GM12878 (cell line): ENCODE measurements at regions not wholly inside any gene's neighbourhood (a gene's known extent, or its start where the extent isn't known, plus 50 kb on each side); places are given as distances from the start of the nearest gene placed in this dataset.

Experiments
- ATAC-seq: fragments of 200-7000 bp; cut with Tn5 transposase; 3 replicates; pipeline ENCODE4 v1.9.1; 2020; ENCODE audit warnings: mild to moderate bottlenecking, moderate library complexity
- BruUV-seq: library from RNA; stranded (reverse); fragments of 400-500 nt; replicated peaks from 2 replicates; lab custom pipeline; 2021; lab: Mats Ljungman, UMichigan
- CTCF ChIA-PET: fragments of 300-600 bp; sonication (Branson Sonifier 250); formaldehyde crosslinking; extraction: SDS; loops from one replicate; lab custom pipeline; 2021; ENCODE audit warnings: inconsistent platforms; lab: Yijun Ruan, JAX
- POLR2A ChIA-PET: fragments of 350-600 bp; formaldehyde crosslinking; extraction: SDS; loops from one replicate; lab custom pipeline; 2021; ENCODE audit warnings: inconsistent platforms; lab: Charles Lee
- RAD21 ChIA-PET: fragments of 300-600 bp; sonication (Branson Sonifier 250); formaldehyde crosslinking; loops from one replicate; lab custom pipeline; 2023; ENCODE audit warnings: antibody characterized with exemption; ENCODE audit not compliant: unreplicated experiment; lab: Charles Lee
- SMC1A ChIA-PET: fragments of 300-600 bp; sonication (Branson Sonifier 250); formaldehyde crosslinking; loops from one replicate; lab custom pipeline; 2023; ENCODE audit not compliant: unreplicated experiment, uncharacterized antibody; lab: Charles Lee
- DNase-seq: peaks from one replicate; pipeline ENCODE4 v3.0.0-alpha.2; 2011; ENCODE audit warnings: low read depth, low spot score
- FAIRE-seq: peaks from 3 replicates; lab custom pipeline; 2011; peaks lifted over from hg19 to GRCh38; lab: Jason Lieb, UNC
- H2AFZ ChIP-seq: 2 replicates; pipeline ENCODE4 v1.6.0; 2011; ENCODE audit warnings: low read depth, low read length, control low read depth; ENCODE audit not compliant: control insufficient read depth
- H3K27ac ChIP-seq: 2 replicates; pipeline ENCODE4 v1.5.1; 2011; ENCODE audit warnings: control low read depth; ENCODE audit not compliant: control insufficient read depth, insufficient read depth
- H3K27me3 ChIP-seq, 2 experiments: replicated peaks in 1 of 2; 2 replicates each; pipeline versions ENCODE4 v1.6.0 to v1.6.1; 2011; ENCODE audit warnings: low read length in 1 of 2; ENCODE audit not compliant: control insufficient read depth in 2 of 2, insufficient read depth in 2 of 2
- H3K36me3 ChIP-seq, 2 experiments: 2 replicates each; pipeline ENCODE4 v1.5.1; 2011; ENCODE audit warnings: low read length in 1 of 2; ENCODE audit not compliant: control insufficient read depth in 2 of 2, insufficient read depth in 2 of 2
- H3K4me1 ChIP-seq: 2 replicates; pipeline ENCODE4 v1.6.1; 2011; ENCODE audit warnings: mild to moderate bottlenecking, low read length, moderate library complexity, mixed read lengths; ENCODE audit not compliant: control insufficient read depth, insufficient read depth
- H3K4me2 ChIP-seq: 2 replicates; pipeline ENCODE4 v1.6.0; 2011; ENCODE audit warnings: control low read depth; ENCODE audit not compliant: control insufficient read depth, insufficient read depth
- H3K4me3 ChIP-seq: fragments of 200-600 bp; sonication (generic); 2 replicates; pipeline ENCODE4 v1.5.1; 2016
- H3K79me2 ChIP-seq: 2 replicates; pipeline ENCODE4 v1.6.0; 2011; ENCODE audit warnings: low read length; ENCODE audit not compliant: control insufficient read depth, insufficient read depth
- H3K9ac ChIP-seq: 2 replicates; pipeline ENCODE4 v1.8.0; 2011; ENCODE audit warnings: low read length, control low read depth, mixed read lengths; ENCODE audit not compliant: control insufficient read depth, insufficient read depth
- H3K9me3 ChIP-seq: replicated peaks from 3 replicates; pipeline ENCODE4 v1.5.1; 2011; ENCODE audit warnings: mild to moderate bottlenecking, low read length; ENCODE audit not compliant: control insufficient read depth, insufficient read depth
- H4K20me1 ChIP-seq: 2 replicates; pipeline ENCODE4 v1.6.0; 2011; ENCODE audit not compliant: control insufficient read depth, insufficient read depth
- BHLHE40 ChIP-seq, 2 experiments: fragments of 450-650 bp in 1 of 2; IDR thresholded peaks; 2 replicates each; pipeline ENCODE4 v1.6.1; 2011 to 2017; ENCODE audit warnings: low read depth in 2 of 2, borderline replicate concordance in 1 of 2, improper control_type of control experiment in 1 of 2, low read length in 1 of 2, mild to moderate bottlenecking in 1 of 2
- CHD2 ChIP-seq: IDR thresholded peaks from 2 replicates; pipeline ENCODE4 v1.6.1; 2011; ENCODE audit warnings: low read depth, low read length, improper control_type of control experiment, borderline replicate concordance
- FOXK2 ChIP-seq: fragments of 450-650 bp; IDR thresholded peaks from 2 replicates; pipeline ENCODE4 v1.6.1; 2017; ENCODE audit warnings: mild to moderate bottlenecking, moderate library complexity
- HDAC6 ChIP-seq: fragments of 200-600 bp; sonication (generic); IDR thresholded peaks from one replicate; pipeline ENCODE4 v1.8.0; 2017; ENCODE audit warnings: antibody characterized with exemption; ENCODE audit not compliant: unreplicated experiment
- JUNB ChIP-seq: IDR thresholded peaks from 2 replicates; pipeline ENCODE4 v1.6.1; 2016; ENCODE audit warnings: antibody characterized with exemption, mild to moderate bottlenecking
- MYB ChIP-seq: fragments of 150-350 bp; IDR thresholded peaks from 2 replicates; pipeline ENCODE4 v1.6.1; 2014; ENCODE audit warnings: mild to moderate bottlenecking, low read depth, low read length, borderline replicate concordance
- PKNOX1 ChIP-seq: fragments of 450-650 bp; IDR thresholded peaks from 2 replicates; pipeline ENCODE4 v1.6.1; 2016; ENCODE audit warnings: mild to moderate bottlenecking
- SIN3A ChIP-seq: IDR thresholded peaks from 2 replicates; pipeline ENCODE4 v1.6.1; 2012; ENCODE audit warnings: low read depth, low read length, improper control_type of control experiment
- TAF1 ChIP-seq: IDR thresholded peaks from 2 replicates; pipeline ENCODE4 v1.6.1; 2011; ENCODE audit warnings: mild to moderate bottlenecking, low read depth, low read length, borderline replicate concordance
- TCF3 ChIP-seq: IDR thresholded peaks from 2 replicates; pipeline ENCODE4 v1.6.1; 2012; ENCODE audit warnings: low read depth, mild to moderate bottlenecking, low read length, borderline replicate concordance; ENCODE audit not compliant: insufficient read depth
- WGBS: methylation state at CpG from one replicate; pipeline ENCODE4 v1.1.6; 2016; ENCODE audit warnings: low lambda C conversion rate; ENCODE audit not compliant: insufficient replicate concordance, insufficient coverage; ENCODE audit errors: missing lambda C conversion rate; 5-methylcytosine and 5-hydroxymethylcytosine counted together
- in situ Hi-C: fragments of 300-500 bp; cut with MboI; formaldehyde crosslinking; loops from 9 replicates; pipeline ENCODE4 v1.14.3; 2018; ENCODE audit warnings: mixed read lengths
- intact Hi-C: fragments of 100-400 bp; cut with micrococcal nuclease; formaldehyde crosslinking; loops from one replicate; pipeline ENCODE4 v1.14.2; 2022; ENCODE audit not compliant: unreplicated experiment
- TF ChIP-seq, protein P1 (sequence below): fragments of 450-650 bp; formaldehyde crosslinking; IDR thresholded peaks from 2 replicates; pipeline ENCODE4 v1.5.0; 2022; ENCODE audit warnings: mild to moderate bottlenecking, missing genetic modification characterization
- TF ChIP-seq, protein P2 (sequence below): fragments of 450-650 bp; IDR thresholded peaks from 2 replicates; pipeline ENCODE4 v1.6.1; 2018; ENCODE audit warnings: mild to moderate bottlenecking, low read depth, moderate library complexity; ENCODE audit not compliant: partially characterized antibody
- TF ChIP-seq, protein P3 (sequence below): IDR thresholded peaks from 2 replicates; pipeline ENCODE4 v1.6.1; 2012; ENCODE audit warnings: low read depth, low read length, improper control_type of control experiment

DNA sequence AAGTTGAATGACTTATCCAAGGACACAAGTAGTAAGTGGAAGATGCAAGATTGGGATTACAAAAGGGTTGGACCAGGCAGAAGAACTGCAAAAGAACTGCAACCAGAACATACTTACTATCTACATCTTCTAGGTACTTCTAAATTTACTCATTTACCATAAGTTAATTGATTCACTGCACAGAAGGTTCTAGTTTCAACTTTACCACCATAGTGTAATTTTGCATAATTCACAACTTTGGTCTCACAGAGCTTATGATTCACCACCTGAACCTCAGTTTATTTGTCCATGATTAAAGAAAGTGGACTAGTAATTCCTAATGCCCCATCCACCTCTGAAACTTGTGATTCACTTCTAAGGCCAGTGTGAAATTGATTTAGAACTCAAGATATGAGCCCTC lies 236.8 kb upstream of the UBE2E2 start (continued):
- TF ChIP-seq, protein P1, sequence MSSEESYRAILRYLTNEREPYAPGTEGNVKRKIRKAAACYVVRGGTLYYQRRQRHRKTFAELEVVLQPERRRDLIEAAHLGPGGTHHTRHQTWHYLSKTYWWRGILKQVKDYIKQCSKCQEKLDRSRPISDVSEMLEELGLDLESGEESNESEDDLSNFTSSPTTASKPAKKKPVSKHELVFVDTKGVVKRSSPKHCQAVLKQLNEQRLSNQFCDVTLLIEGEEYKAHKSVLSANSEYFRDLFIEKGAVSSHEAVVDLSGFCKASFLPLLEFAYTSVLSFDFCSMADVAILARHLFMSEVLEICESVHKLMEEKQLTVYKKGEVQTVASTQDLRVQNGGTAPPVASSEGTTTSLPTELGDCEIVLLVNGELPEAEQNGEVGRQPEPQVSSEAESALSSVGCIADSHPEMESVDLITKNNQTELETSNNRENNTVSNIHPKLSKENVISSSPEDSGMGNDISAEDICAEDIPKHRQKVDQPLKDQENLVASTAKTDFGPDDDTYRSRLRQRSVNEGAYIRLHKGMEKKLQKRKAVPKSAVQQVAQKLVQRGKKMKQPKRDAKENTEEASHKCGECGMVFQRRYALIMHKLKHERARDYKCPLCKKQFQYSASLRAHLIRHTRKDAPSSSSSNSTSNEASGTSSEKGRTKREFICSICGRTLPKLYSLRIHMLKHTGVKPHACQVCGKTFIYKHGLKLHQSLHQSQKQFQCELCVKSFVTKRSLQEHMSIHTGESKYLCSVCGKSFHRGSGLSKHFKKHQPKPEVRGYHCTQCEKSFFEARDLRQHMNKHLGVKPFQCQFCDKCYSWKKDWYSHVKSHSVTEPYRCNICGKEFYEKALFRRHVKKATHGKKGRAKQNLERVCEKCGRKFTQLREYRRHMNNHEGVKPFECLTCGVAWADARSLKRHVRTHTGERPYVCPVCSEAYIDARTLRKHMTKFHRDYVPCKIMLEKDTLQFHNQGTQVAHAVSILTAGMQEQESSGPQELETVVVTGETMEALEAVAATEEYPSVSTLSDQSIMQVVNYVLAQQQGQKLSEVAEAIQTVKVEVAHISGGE: no peak
- TF ChIP-seq FOXK2: no peak
- TF ChIP-seq CHD2: no peak
- no peak for TF ChIP-seq TAF1
- TF ChIP-seq SIN3A: no peak

- no peaks in the 10 kb centered on the region for H3K9me3 ChIP-seq
- BruUV-seq: no TSS peak
- no peak overlapping the region for H3K9ac ChIP-seq
- ChIA-PET POLR2A (no interaction called here), SMC1A (interaction anchor here (0.5 to 0.8 kb wide), 2 partner anchors 9 to 35 kb away, joined by 3 to 4 read pairs; no protein-coding TSS in a partner anchor), CTCF (interaction anchor here (0.6 kb wide), 1 partner anchor 13 kb away, joined by 3 read pairs; no protein-coding TSS in a partner anchor), RAD21 (no interaction called here)
- no peak for ATAC-seq
- intact Hi-C loops: no loop called here
- H2AFZ ChIP-seq: no peak overlapping the region
- H3K4me1 ChIP-seq: no peaks in the 10 kb centered on the region
- no peak overlapping the region for H3K4me2 ChIP-seq
- H3K27me3 ChIP-seq: no peaks in the 10 kb centered on the region
- no peaks in the 10 kb centered on the region for H3K36me3 ChIP-seq
- H3K79me2 ChIP-seq: no peaks in the 10 kb centered on the region
- in situ Hi-C loops: no loop called here
- H4K20me1 ChIP-seq: no peaks in the 10 kb centered on the region
- H3K27ac ChIP-seq: no peak overlapping the region
- FAIRE-seq: no peak
- DNase-seq: no peak
- no peak overlapping the region for H3K4me3 ChIP-seq
- 0% methylated on average over 1 of the region's 1 CpG for WGBS
- TF ChIP-seq BHLHE40 (IDR thresholded peaks at IDR 0.05; ENCODE audit: borderline replicate concordance in 1 of 2, low read depth in 2 of 2, low read length in 1 of 2): no peak
- no peak for TF ChIP-seq HDAC6
- TF ChIP-seq PKNOX1: no peak
- no peak for TF ChIP-seq MYB
- no peak for TF ChIP-seq TCF3
- TF ChIP-seq, protein P2, sequence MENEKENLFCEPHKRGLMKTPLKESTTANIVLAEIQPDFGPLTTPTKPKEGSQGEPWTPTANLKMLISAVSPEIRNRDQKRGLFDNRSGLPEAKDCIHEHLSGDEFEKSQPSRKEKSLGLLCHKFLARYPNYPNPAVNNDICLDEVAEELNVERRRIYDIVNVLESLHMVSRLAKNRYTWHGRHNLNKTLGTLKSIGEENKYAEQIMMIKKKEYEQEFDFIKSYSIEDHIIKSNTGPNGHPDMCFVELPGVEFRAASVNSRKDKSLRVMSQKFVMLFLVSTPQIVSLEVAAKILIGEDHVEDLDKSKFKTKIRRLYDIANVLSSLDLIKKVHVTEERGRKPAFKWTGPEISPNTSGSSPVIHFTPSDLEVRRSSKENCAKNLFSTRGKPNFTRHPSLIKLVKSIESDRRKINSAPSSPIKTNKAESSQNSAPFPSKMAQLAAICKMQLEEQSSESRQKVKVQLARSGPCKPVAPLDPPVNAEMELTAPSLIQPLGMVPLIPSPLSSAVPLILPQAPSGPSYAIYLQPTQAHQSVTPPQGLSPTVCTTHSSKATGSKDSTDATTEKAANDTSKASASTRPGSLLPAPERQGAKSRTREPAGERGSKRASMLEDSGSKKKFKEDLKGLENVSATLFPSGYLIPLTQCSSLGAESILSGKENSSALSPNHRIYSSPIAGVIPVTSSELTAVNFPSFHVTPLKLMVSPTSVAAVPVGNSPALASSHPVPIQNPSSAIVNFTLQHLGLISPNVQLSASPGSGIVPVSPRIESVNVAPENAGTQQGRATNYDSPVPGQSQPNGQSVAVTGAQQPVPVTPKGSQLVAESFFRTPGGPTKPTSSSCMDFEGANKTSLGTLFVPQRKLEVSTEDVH: no peak
- TF ChIP-seq, protein P3, sequence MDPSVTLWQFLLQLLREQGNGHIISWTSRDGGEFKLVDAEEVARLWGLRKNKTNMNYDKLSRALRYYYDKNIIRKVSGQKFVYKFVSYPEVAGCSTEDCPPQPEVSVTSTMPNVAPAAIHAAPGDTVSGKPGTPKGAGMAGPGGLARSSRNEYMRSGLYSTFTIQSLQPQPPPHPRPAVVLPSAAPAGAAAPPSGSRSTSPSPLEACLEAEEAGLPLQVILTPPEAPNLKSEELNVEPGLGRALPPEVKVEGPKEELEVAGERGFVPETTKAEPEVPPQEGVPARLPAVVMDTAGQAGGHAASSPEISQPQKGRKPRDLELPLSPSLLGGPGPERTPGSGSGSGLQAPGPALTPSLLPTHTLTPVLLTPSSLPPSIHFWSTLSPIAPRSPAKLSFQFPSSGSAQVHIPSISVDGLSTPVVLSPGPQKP: no peak
- no peak for TF ChIP-seq JUNB
Measured at GRCh38 chr3:22969276-22969675, 233.9 kb upstream of the UBE2E2 start.
